ENCODE measurements at regions not wholly inside any gene's neighbourhood (a gene's known extent, or its start where the extent isn't known, plus 50 kb on each side); places are given as distances from the start of the nearest gene placed in this dataset.

GRCh38 chr2:216745453-216745852 lies 50.1 kb upstream of the IGFBP5 start:
- no peak overlapping the region for H3K4me3 ChIP-seq (ENCODE audit: low read depth, low read length)
- DNase-seq (ENCODE audit: low read depth): no peak
- no peak for TF ChIP-seq CTCF (IDR thresholded peaks at IDR 0.05; ENCODE audit: control insufficient read depth, extremely low read depth, insufficient read depth)

All from LNCaP clone FGC (cell line).